ENCODE measurements at regions not wholly inside any gene's neighbourhood (a gene's known extent, or its start where the extent isn't known, plus 50 kb on each side); places are given as distances from the start of the nearest gene placed in this dataset.
A peak's percentile ranks its signal among the peaks of the same experiment; 100 is the strongest.

GRCh38 chr20:63061051-63061770, 54.4 kb upstream of the BHLHE23 start:
- DNase-seq = peak; percentile 40
- H3K36me3 ChIP-seq = no peaks in the 10 kb centered on the region
- no peaks in the 10 kb centered on the region for H3K4me1 ChIP-seq
- intact Hi-C loops (cut with DNase I) = no loop called here
- no peak for ATAC-seq
- H3K4me3 ChIP-seq = no peak overlapping the region
- H3K27ac ChIP-seq = no peak overlapping the region
- no peak for TF ChIP-seq CTCF (IDR thresholded peaks at IDR 0.05)
- no peaks in the 10 kb centered on the region for H3K9me3 ChIP-seq
- peaks cover 62% of the 10 kb centered on the region for H3K27me3 ChIP-seq

- peak; percentile 56 for DNase-seq
- TF ChIP-seq CTCF (IDR thresholded peaks at IDR 0.05) = no peak
- Histone ChIP-seq H3K4me1 (no peaks in the 10 kb centered on the region), H3K9me3 (no peaks in the 10 kb centered on the region), H3K27ac (no peak overlapping the region), H3K36me3 (no peaks in the 10 kb centered on the region), H3K27me3 (peaks cover 55% of the 10 kb centered on the region), H3K4me3 (no peak overlapping the region)
- intact Hi-C loops (cut with DNase I) = no loop called here
- no peak for ATAC-seq
These were observed 53.6 kb upstream of the BHLHE23 start for GRCh38 chr20:63060057-63060991.

- Histone ChIP-seq H3K4me3 (no peak overlapping the region), H3K4me1 (no peaks in the 10 kb centered on the region), H3K36me3 (no peaks in the 10 kb centered on the region), H3K9me3 (no peaks in the 10 kb centered on the region), H3K27me3 (peaks cover 48% of the 10 kb centered on the region), H3K27ac (no peak overlapping the region)
- ATAC-seq = no peak
- TF ChIP-seq CTCF (IDR thresholded peaks at IDR 0.05) = no peak
- intact Hi-C loops (cut with DNase I) = no loop called here
- peak; percentile 55 for DNase-seq
These were observed 52.9 kb upstream of the BHLHE23 start for GRCh38 chr20:63059684-63060056.

GRCh38 chr20:63058696-63059335, 52.1 kb upstream of the BHLHE23 start:
- TF ChIP-seq CTCF (IDR thresholded peaks at IDR 0.05) = no peak
- Histone ChIP-seq H3K9me3 (no peaks in the 10 kb centered on the region), H3K36me3 (no peaks in the 10 kb centered on the region), H3K27me3 (peaks cover 41% of the 10 kb centered on the region), H3K4me3 (no peak overlapping the region), H3K27ac (no peak overlapping the region), H3K4me1 (no peaks in the 10 kb centered on the region)
- DNase-seq = peak; percentile 46
- intact Hi-C loops (cut with DNase I) = no loop called here
- ATAC-seq = no peak

- DNase-seq = peak; percentile 3
These were observed 50.7 kb upstream of the BHLHE23 start for GRCh38 chr20:63057171-63058117.

More at GRCh38 chr20:63057171-63058117, 50.7 kb upstream of the BHLHE23 start:
- no peaks in the 10 kb centered on the region for H3K36me3 ChIP-seq
- peaks cover 55% of the 10 kb centered on the region for H3K27me3 ChIP-seq
- no peak overlapping the region for H3K4me3 ChIP-seq
- no peaks in the 10 kb centered on the region for H3K4me1 ChIP-seq
- no peak overlapping the region for H3K27ac ChIP-seq
- intact Hi-C loops (cut with DNase I) = no loop called here
- no peak for ATAC-seq
- no peaks in the 10 kb centered on the region for H3K9me3 ChIP-seq
- no peak for TF ChIP-seq CTCF (IDR thresholded peaks at IDR 0.05)
